Type B pancreatic cell (in vitro differentiated cells): ENCODE measurements at regions not wholly inside any gene's neighbourhood (a gene's known extent, or its start where the extent isn't known, plus 50 kb on each side); places are given as distances from the start of the nearest gene placed in this dataset.

Experiments
- DNase-seq: peaks from one replicate; pipeline ENCODE4 v3.0.0; 2021; ENCODE audit warnings: mixed read lengths; ENCODE audit not compliant: unreplicated experiment; ENCODE audit errors: extremely low spot score
- H3K27ac Mint-ChIP-seq: 2 replicates; pipeline ENCODE4 v1.8.0; 2021; ENCODE audit warnings: mild to moderate bottlenecking, mixed read lengths
- H3K27me3 Mint-ChIP-seq: 2 replicates; pipeline ENCODE4 v1.8.0; 2021; ENCODE audit warnings: mixed read lengths
- H3K36me3 Mint-ChIP-seq: 2 replicates; pipeline ENCODE4 v1.8.0; 2021; ENCODE audit warnings: mixed read lengths
- H3K4me1 Mint-ChIP-seq: one replicate; pipeline ENCODE4 v1.8.0; 2021; ENCODE audit warnings: mixed read lengths; ENCODE audit not compliant: unreplicated experiment
- H3K4me3 Mint-ChIP-seq: 2 replicates; pipeline ENCODE4 v1.8.0; 2021; ENCODE audit warnings: mild to moderate bottlenecking, mixed read lengths
- H3K9me3 Mint-ChIP-seq: 2 replicates; pipeline ENCODE4 v1.8.0; 2021; ENCODE audit warnings: mixed read lengths
- TF ChIP-seq, protein P1 (sequence below): fragments of 200-600 bp; sonication (generic); conservative IDR thresholded peaks from 2 replicates; pipeline ENCODE4 v1.5.0; 2021; ENCODE audit warnings: antibody characterized with exemption, mild to moderate bottlenecking

DNA sequence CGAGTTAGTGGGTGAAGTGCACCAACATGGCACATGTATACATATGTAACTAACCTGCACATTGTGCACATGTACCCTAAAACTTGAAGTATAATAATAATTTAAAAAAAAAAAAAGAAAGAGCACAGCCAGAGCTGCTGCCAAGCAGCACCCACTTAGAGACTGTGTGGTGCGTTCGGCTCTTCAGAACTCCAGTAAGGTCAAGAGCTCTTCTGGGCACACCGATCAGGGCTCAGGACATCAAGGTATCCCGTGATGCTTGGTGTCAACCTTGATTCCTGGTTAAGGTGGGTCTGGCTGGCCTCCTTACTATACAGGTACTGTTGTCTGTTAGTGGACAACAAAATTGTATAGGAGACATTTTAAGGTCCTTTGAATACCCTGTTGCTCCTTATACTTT lies 385.7 kb upstream of the AKR1E2 start:
- DNase-seq, result no peak
- Mint-ChIP-seq H3K9me3 (peaks cover 7% of the 10 kb centered on the region), H3K27ac (no peak overlapping the region), H3K4me3 (no peak overlapping the region), H3K4me1 (no peaks in the 10 kb centered on the region), H3K27me3 (no peaks in the 10 kb centered on the region), H3K36me3 (peaks cover 7% of the 10 kb centered on the region)
- TF ChIP-seq, protein P1, sequence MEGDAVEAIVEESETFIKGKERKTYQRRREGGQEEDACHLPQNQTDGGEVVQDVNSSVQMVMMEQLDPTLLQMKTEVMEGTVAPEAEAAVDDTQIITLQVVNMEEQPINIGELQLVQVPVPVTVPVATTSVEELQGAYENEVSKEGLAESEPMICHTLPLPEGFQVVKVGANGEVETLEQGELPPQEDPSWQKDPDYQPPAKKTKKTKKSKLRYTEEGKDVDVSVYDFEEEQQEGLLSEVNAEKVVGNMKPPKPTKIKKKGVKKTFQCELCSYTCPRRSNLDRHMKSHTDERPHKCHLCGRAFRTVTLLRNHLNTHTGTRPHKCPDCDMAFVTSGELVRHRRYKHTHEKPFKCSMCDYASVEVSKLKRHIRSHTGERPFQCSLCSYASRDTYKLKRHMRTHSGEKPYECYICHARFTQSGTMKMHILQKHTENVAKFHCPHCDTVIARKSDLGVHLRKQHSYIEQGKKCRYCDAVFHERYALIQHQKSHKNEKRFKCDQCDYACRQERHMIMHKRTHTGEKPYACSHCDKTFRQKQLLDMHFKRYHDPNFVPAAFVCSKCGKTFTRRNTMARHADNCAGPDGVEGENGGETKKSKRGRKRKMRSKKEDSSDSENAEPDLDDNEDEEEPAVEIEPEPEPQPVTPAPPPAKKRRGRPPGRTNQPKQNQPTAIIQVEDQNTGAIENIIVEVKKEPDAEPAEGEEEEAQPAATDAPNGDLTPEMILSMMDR, result no peak

DNA sequence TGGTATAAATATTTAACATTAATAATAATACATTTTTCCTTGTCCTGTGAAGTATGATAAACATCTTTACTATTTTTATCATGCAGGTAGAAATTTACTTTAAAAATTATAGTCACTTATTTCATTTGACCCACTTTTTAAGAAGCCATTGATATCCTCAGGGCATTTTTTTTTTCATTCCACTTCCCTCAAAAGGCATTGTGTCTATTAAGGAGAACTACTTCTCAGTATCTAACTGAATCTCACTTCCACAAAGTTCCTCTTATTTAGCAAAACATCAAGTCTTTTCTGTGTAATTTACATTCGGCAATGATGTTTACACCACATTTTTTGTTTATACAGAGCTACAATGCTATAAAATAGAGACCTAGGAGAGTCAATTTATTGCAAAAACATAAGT lies 388.2 kb upstream of the AKR1E2 start:
- TF ChIP-seq, protein P1, result no peak

DNA sequence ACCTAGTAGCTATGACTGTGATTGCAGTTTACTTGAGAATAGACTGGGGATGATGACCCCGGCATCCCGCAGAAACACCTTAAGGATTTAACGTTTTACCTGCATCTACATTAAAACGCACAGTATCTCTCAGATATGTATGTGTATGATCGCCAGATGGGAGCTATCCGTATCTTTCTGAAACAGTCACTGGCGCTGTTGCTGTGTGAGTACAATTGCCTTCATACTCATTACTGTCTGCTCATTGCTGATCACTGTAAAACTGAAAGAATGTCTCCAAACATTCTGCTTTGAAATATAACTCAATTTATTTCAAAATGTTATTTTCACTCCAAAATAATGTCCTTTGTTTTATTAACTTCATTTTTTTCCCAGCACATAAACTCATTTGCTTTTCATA lies 388.9 kb upstream of the AKR1E2 start:
- H3K4me3 Mint-ChIP-seq, result no peak overlapping the region
- no peak overlapping the region for H3K27ac Mint-ChIP-seq
- peaks cover 6% of the 10 kb centered on the region for H3K4me1 Mint-ChIP-seq
- TF ChIP-seq, protein P1, result no peak
- peaks cover 3% of the 10 kb centered on the region for H3K36me3 Mint-ChIP-seq
- no peak for DNase-seq
- no peaks in the 10 kb centered on the region for H3K27me3 Mint-ChIP-seq
- no peaks in the 10 kb centered on the region for H3K9me3 Mint-ChIP-seq

More for the DNA sequence above, 388.2 kb upstream of the AKR1E2 start:
- Mint-ChIP-seq H3K36me3 (peaks cover 3% of the 10 kb centered on the region), H3K4me1 (peaks cover 1% of the 10 kb centered on the region), H3K4me3 (no peak overlapping the region), H3K9me3 (no peaks in the 10 kb centered on the region), H3K27ac (no peak overlapping the region), H3K27me3 (no peaks in the 10 kb centered on the region)
- no peak for DNase-seq

DNA sequence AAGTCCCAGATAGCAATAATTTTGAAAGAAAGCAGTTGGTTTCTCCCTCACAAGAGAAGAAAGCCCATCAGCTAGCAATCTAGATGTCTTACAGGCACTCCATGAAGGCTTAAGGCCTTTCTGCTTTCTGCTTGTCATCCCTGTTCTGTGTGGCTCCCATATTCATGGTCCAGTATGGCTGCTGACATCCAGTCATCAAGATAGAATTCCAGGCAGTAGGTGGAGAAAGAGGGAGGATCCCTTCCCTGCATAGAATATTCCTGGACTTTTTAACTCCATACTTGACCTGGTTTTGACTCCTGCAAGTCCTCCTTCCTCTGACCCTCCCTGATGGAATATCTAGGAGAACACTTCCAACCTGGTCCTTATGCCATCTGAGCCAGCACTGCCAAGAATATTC lies 389.9 kb upstream of the AKR1E2 start:
- Mint-ChIP-seq H3K4me1 (peaks cover 13% of the 10 kb centered on the region), H3K36me3 (peaks cover 1% of the 10 kb centered on the region), H3K27ac (no peak overlapping the region), H3K27me3 (no peaks in the 10 kb centered on the region), H3K4me3 (no peak overlapping the region), H3K9me3 (peaks cover 5% of the 10 kb centered on the region)
- TF ChIP-seq, protein P1, result no peak
- no peak for DNase-seq

DNA sequence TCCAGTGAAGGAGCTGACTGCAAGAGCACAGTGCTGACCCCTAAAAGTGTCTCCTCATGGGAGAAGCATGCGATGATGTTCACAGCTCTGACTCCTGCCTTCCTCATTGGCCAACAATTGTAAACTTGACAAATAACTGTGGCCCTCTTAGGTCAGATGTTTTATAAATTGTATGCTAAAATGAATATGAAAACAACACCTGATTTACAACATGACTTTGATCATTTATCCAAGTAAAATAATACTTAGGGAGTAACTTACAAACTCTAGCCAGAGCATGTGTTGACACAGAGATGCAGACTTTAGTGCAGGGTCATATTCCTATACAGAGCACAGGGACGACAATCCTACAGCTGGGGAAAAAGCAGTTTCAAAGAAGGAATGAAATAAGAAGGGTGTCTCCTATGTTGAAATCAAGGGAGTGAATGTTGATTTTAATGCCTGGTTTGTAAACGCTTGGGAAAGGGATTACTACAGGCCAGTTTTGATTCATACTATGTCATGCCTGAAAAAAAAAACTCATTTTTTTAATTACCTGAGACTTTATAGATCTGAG lies 391.4 kb upstream of the AKR1E2 start:
- H3K27me3 Mint-ChIP-seq, result no peaks in the 10 kb centered on the region
- no peak overlapping the region for H3K27ac Mint-ChIP-seq
- TF ChIP-seq, protein P1, result no peak
- no peaks in the 10 kb centered on the region for H3K36me3 Mint-ChIP-seq
- peaks cover 5% of the 10 kb centered on the region for H3K9me3 Mint-ChIP-seq
- no peak for DNase-seq
- H3K4me1 Mint-ChIP-seq, result peaks cover 22% of the 10 kb centered on the region
- H3K4me3 Mint-ChIP-seq, result no peak overlapping the region

DNA sequence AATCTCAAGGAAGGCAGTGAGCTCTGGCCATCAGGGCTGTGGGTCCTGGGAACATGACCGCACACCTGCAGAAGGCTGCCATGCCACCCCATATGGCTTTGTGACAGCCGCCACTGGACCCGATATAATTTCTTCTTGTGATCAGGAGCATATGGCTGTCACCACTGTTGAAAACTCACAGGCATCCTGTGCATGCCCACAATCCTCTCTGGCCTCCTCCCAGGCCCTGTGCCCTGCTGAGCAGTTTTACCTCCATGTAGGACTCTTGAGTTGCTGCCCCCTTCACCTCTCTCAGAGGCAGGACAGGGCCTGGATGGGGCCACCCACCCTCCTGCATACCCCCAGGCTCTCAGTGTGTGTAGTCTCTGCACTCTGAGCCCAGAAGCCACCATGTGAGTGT lies 391.9 kb upstream of the AKR1E2 start:
- H3K4me1 Mint-ChIP-seq, result peaks cover 23% of the 10 kb centered on the region
- peaks cover 5% of the 10 kb centered on the region for H3K9me3 Mint-ChIP-seq
- H3K27me3 Mint-ChIP-seq, result no peaks in the 10 kb centered on the region
- TF ChIP-seq, protein P1, result no peak
- H3K36me3 Mint-ChIP-seq, result no peaks in the 10 kb centered on the region
- DNase-seq, result no peak
- no peak overlapping the region for H3K27ac Mint-ChIP-seq
- no peak overlapping the region for H3K4me3 Mint-ChIP-seq
